Astrocyte (in vitro differentiated cells and primary cell): ENCODE measurements at regions not wholly inside any gene's neighbourhood (a gene's known extent, or its start where the extent isn't known, plus 50 kb on each side); places are given as distances from the start of the nearest gene placed in this dataset.

ENCODE experiments used
- CTCF ChIP-seq: IDR thresholded peaks from 2 replicates; pipeline ENCODE4 v1.5.1; 2011; ENCODE audit warnings: low read depth, mild to moderate bottlenecking, inconsistent platforms, low read length, moderate library complexity; ENCODE audit not compliant: insufficient read depth
- EZH2 ChIP-seq: IDR thresholded peaks from 2 replicates; pipeline ENCODE4 v1.6.1; 2012; ENCODE audit warnings: mild to moderate bottlenecking, low read length, inconsistent platforms; ENCODE audit not compliant: insufficient read depth

- TF ChIP-seq CTCF = no peak
- TF ChIP-seq EZH2 = no peak
These were observed 163.8 kb downstream of the MMUT start for GRCh38 chr6:49299279-49299678.
